WTC11 (cell line): ENCODE measurements at regions not wholly inside any gene's neighbourhood (a gene's known extent, or its start where the extent isn't known, plus 50 kb on each side); places are given as distances from the start of the nearest gene placed in this dataset.

Experiments
- ATAC-seq: fragments of 200-7000 bp; cut with Tn5 transposase; 2 replicates; pipeline ENCODE4 v1.10.0; 2021; ENCODE audit warnings: mild to moderate bottlenecking, moderate library complexity
- CTCF ChIA-PET: fragments of 300-600 bp; sonication (Branson Sonifier 250); formaldehyde crosslinking; loops from one replicate; lab custom pipeline; 2021; ENCODE audit warnings: antibody characterized with exemption; lab: Charles Lee
- POLR2A ChIA-PET: fragments of 350-600 bp; sonication (Branson Sonifier 250); formaldehyde crosslinking; loops from one replicate; lab custom pipeline; 2021; ENCODE audit warnings: antibody characterized with exemption; lab: Charles Lee
- DNase-seq: peaks from one replicate; pipeline ENCODE4 v3.0.0; 2021; ENCODE audit warnings: low spot score
- H3K27ac Mint-ChIP-seq: 2 replicates; pipeline ENCODE4 v1.8.0; 2021; ENCODE audit warnings: mixed read lengths
- H3K27me3 Mint-ChIP-seq: 2 replicates; pipeline ENCODE4 v1.8.0; 2021; ENCODE audit warnings: low read depth, mild to moderate bottlenecking, moderate library complexity, mixed read lengths
- H3K36me3 Mint-ChIP-seq: 2 replicates; pipeline ENCODE4 v1.8.0; 2021; ENCODE audit warnings: mixed read lengths
- H3K4me1 Mint-ChIP-seq: 2 replicates; pipeline ENCODE4 v1.8.0; 2022; ENCODE audit warnings: mixed read lengths
- H3K4me3 Mint-ChIP-seq: 2 replicates; pipeline ENCODE4 v1.8.0; 2021; ENCODE audit warnings: mild to moderate bottlenecking, moderate library complexity, mixed read lengths
- H3K9me3 Mint-ChIP-seq: 2 replicates; pipeline ENCODE4 v1.8.0; 2021; ENCODE audit warnings: mixed read lengths
- CBFB ChIP-seq: sonication (generic); formaldehyde crosslinking; IDR thresholded peaks from 2 replicates; pipeline ENCODE4 v1.8.1; 2022; ENCODE audit warnings: mild to moderate bottlenecking, low read depth, missing genetic modification reagents
- ETV6 ChIP-seq: sonication (generic); formaldehyde crosslinking; IDR thresholded peaks from 2 replicates; pipeline ENCODE4 v1.8.1; 2022; ENCODE audit warnings: mild to moderate bottlenecking, missing genetic modification reagents
- FOXJ3 ChIP-seq: sonication (generic); formaldehyde crosslinking; IDR thresholded peaks from 2 replicates; pipeline ENCODE4 v1.9.0; 2021; ENCODE audit warnings: missing genetic modification reagents, mild to moderate bottlenecking, borderline replicate concordance
- GABPB1 ChIP-seq: sonication (generic); formaldehyde crosslinking; IDR thresholded peaks from 2 replicates; pipeline ENCODE4 v1.8.1; 2023; ENCODE audit warnings: mild to moderate bottlenecking, missing genetic modification reagents
- GTF2I ChIP-seq: fragments of 250-450 bp; sonication (Bioruptor Pico); conservative IDR thresholded peaks from 2 replicates; pipeline ENCODE4 v1.4.0; 2021; ENCODE audit warnings: mild to moderate bottlenecking
- IRF2 ChIP-seq: sonication (generic); formaldehyde crosslinking; IDR thresholded peaks from 2 replicates; pipeline ENCODE4 v1.8.0; 2022; ENCODE audit warnings: low read depth, missing genetic modification reagents, borderline replicate concordance
- MYBL2 ChIP-seq: sonication (generic); formaldehyde crosslinking; IDR thresholded peaks from 2 replicates; pipeline ENCODE4 v1.8.1; 2023; ENCODE audit warnings: mild to moderate bottlenecking, moderate library complexity, missing genetic modification reagents
- NFYB ChIP-seq: sonication (generic); formaldehyde crosslinking; conservative IDR thresholded peaks from 2 replicates; pipeline ENCODE4 v1.8.0; 2022; ENCODE audit warnings: low read depth, missing genetic modification reagents
- SOX15 ChIP-seq: fragments of 250-450 bp; sonication (Bioruptor Pico); IDR thresholded peaks from 2 replicates; pipeline ENCODE4 v1.9.0; 2021; ENCODE audit warnings: mild to moderate bottlenecking
- SP1 ChIP-seq: sonication (generic); formaldehyde crosslinking; conservative IDR thresholded peaks from 2 replicates; pipeline ENCODE4 v1.8.1; 2022; ENCODE audit warnings: missing genetic modification reagents
- TCF7 ChIP-seq: sonication (generic); formaldehyde crosslinking; IDR thresholded peaks from 2 replicates; pipeline ENCODE4 v1.8.0; 2022; ENCODE audit warnings: mild to moderate bottlenecking, low read depth, missing genetic modification reagents, moderate library complexity
- ZBTB21 ChIP-seq: sonication (generic); formaldehyde crosslinking; IDR thresholded peaks from 2 replicates; pipeline ENCODE4 v1.8.1; 2023; ENCODE audit warnings: mild to moderate bottlenecking, missing genetic modification reagents, borderline replicate concordance
- ZNF138 ChIP-seq: sonication (generic); formaldehyde crosslinking; conservative IDR thresholded peaks from 2 replicates; pipeline ENCODE4 v1.8.1; 2022; ENCODE audit warnings: mild to moderate bottlenecking, moderate library complexity, missing genetic modification reagents
- ZNF219 ChIP-seq: sonication (generic); formaldehyde crosslinking; IDR thresholded peaks from 2 replicates; pipeline ENCODE4 v1.8.0; 2023; ENCODE audit warnings: missing genetic modification reagents, mild to moderate bottlenecking, borderline replicate concordance
- ZNF396 ChIP-seq: fragments of 250-450 bp; sonication (Bioruptor Pico); IDR thresholded peaks from 2 replicates; pipeline ENCODE4 v1.8.0; 2021; ENCODE audit warnings: mild to moderate bottlenecking, moderate library complexity, borderline replicate concordance
- ZNF416 ChIP-seq: fragments of 250-450 bp; sonication (Bioruptor Pico); IDR thresholded peaks from 2 replicates; pipeline ENCODE4 v1.9.0; 2021; ENCODE audit warnings: mild to moderate bottlenecking, inconsistent platforms
- ZNF423 ChIP-seq: fragments of 250-450 bp; sonication (Bioruptor Pico); IDR thresholded peaks from 2 replicates; pipeline ENCODE4 v2.1.2; 2022; ENCODE audit warnings: mild to moderate bottlenecking, moderate library complexity
- TF ChIP-seq, protein P1 (sequence below): sonication (generic); formaldehyde crosslinking; IDR thresholded peaks from 2 replicates; pipeline ENCODE4 v1.8.0; 2022; ENCODE audit warnings: mild to moderate bottlenecking, missing genetic modification reagents
- TF ChIP-seq, protein P2 (sequence below): sonication (generic); formaldehyde crosslinking; IDR thresholded peaks from 2 replicates; pipeline ENCODE4 v1.8.1; 2023; ENCODE audit warnings: mild to moderate bottlenecking, missing genetic modification reagents, borderline replicate concordance
- TF ChIP-seq, protein P3 (sequence below): sonication (generic); formaldehyde crosslinking; IDR thresholded peaks from 2 replicates; pipeline ENCODE4 v1.8.1; 2022; ENCODE audit warnings: missing genetic modification reagents, borderline replicate concordance
- TF ChIP-seq, protein P4 (sequence below): sonication (generic); formaldehyde crosslinking; conservative IDR thresholded peaks from 2 replicates; pipeline ENCODE4 v1.8.1; 2022; ENCODE audit warnings: mild to moderate bottlenecking, missing genetic modification reagents
- TF ChIP-seq, protein P5 (sequence below): sonication (generic); formaldehyde crosslinking; IDR thresholded peaks from 2 replicates; pipeline ENCODE4 v1.8.1; 2022; ENCODE audit warnings: mild to moderate bottlenecking, moderate library complexity, missing genetic modification reagents
- TF ChIP-seq, protein P6 (sequence below): sonication (generic); formaldehyde crosslinking; IDR thresholded peaks from 2 replicates; pipeline ENCODE4 v1.8.1; 2023; ENCODE audit warnings: mild to moderate bottlenecking, moderate library complexity, missing genetic modification reagents
- TF ChIP-seq, protein P7 (sequence below): fragments of 250-450 bp; sonication (Bioruptor Pico); IDR thresholded peaks from 2 replicates; pipeline ENCODE4 v1.9.0; 2021; ENCODE audit warnings: moderate library complexity, mild to moderate bottlenecking, inconsistent platforms, borderline replicate concordance

DNA sequence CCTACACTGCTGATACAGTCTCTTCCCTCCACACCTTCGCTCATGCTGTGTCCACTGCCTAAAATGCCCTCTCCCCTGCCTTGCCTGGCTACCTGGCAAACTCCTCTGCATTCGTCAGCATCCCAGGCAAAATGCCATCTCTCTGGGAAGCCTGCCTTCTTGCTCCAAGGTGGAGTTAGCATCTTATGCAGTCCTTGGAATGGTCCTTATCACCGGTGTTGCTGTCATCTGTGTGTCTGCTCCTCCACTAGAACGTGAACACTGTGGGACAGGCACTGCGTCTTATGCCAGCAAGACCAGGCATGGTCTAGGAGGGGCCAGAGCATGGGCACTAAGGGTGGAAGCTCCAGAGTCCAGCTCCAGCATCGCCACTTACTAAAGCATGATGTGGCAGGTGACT, 211.8 kb downstream of the MATN1 start:
- no peaks in the 10 kb centered on the region for H3K27me3 Mint-ChIP-seq
- H3K4me1 Mint-ChIP-seq: peaks cover 40% of the 10 kb centered on the region
- no peak overlapping the region for H3K4me3 Mint-ChIP-seq
- TF ChIP-seq ZNF219 (CRISPR knock-in tag) (no peak), ZNF396 (CRISPR knock-in tag) (no peak), TCF7 (CRISPR knock-in tag) (no peak), ETV6 (CRISPR knock-in tag) (no peak), CBFB (CRISPR knock-in tag) (no peak), ZNF423 (CRISPR knock-in tag) (no peak), ZNF416 (CRISPR knock-in tag) (no peak), GABPB1 (no peak), ZBTB21 (CRISPR knock-in tag) (no peak), NFYB (CRISPR knock-in tag) (no peak)
- TF ChIP-seq, protein P1, sequence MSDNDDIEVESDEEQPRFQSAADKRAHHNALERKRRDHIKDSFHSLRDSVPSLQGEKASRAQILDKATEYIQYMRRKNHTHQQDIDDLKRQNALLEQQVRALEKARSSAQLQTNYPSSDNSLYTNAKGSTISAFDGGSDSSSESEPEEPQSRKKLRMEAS (CRISPR knock-in tag): no peak
- TF ChIP-seq, protein P2, sequence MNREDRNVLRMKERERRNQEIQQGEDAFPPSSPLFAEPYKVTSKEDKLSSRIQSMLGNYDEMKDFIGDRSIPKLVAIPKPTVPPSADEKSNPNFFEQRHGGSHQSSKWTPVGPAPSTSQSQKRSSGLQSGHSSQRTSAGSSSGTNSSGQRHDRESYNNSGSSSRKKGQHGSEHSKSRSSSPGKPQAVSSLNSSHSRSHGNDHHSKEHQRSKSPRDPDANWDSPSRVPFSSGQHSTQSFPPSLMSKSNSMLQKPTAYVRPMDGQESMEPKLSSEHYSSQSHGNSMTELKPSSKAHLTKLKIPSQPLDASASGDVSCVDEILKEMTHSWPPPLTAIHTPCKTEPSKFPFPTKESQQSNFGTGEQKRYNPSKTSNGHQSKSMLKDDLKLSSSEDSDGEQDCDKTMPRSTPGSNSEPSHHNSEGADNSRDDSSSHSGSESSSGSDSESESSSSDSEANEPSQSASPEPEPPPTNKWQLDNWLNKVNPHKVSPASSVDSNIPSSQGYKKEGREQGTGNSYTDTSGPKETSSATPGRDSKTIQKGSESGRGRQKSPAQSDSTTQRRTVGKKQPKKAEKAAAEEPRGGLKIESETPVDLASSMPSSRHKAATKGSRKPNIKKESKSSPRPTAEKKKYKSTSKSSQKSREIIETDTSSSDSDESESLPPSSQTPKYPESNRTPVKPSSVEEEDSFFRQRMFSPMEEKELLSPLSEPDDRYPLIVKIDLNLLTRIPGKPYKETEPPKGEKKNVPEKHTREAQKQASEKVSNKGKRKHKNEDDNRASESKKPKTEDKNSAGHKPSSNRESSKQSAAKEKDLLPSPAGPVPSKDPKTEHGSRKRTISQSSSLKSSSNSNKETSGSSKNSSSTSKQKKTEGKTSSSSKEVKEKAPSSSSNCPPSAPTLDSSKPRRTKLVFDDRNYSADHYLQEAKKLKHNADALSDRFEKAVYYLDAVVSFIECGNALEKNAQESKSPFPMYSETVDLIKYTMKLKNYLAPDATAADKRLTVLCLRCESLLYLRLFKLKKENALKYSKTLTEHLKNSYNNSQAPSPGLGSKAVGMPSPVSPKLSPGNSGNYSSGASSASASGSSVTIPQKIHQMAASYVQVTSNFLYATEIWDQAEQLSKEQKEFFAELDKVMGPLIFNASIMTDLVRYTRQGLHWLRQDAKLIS (CRISPR knock-in tag): no peak
- TF ChIP-seq, protein P3, sequence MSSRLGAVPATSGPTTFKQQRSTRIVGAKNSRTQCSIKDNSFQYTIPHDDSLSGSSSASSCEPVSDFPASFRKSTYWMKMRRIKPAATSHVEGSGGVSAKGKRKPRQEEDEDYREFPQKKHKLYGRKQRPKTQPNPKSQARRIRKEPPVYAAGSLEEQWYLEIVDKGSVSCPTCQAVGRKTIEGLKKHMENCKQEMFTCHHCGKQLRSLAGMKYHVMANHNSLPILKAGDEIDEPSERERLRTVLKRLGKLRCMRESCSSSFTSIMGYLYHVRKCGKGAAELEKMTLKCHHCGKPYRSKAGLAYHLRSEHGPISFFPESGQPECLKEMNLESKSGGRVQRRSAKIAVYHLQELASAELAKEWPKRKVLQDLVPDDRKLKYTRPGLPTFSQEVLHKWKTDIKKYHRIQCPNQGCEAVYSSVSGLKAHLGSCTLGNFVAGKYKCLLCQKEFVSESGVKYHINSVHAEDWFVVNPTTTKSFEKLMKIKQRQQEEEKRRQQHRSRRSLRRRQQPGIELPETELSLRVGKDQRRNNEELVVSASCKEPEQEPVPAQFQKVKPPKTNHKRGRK (CRISPR knock-in tag): no peak
- TF ChIP-seq, protein P4, sequence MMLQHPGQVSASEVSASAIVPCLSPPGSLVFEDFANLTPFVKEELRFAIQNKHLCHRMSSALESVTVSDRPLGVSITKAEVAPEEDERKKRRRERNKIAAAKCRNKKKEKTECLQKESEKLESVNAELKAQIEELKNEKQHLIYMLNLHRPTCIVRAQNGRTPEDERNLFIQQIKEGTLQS (CRISPR knock-in tag): no peak
- TF ChIP-seq, protein P5, sequence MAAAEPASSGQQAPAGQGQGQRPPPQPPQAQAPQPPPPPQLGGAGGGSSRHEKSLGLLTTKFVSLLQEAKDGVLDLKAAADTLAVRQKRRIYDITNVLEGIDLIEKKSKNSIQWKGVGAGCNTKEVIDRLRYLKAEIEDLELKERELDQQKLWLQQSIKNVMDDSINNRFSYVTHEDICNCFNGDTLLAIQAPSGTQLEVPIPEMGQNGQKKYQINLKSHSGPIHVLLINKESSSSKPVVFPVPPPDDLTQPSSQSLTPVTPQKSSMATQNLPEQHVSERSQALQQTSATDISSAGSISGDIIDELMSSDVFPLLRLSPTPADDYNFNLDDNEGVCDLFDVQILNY (CRISPR knock-in tag): no peak
- H3K27ac Mint-ChIP-seq: no peak overlapping the region
- H3K36me3 Mint-ChIP-seq: no peaks in the 10 kb centered on the region
- DNase-seq (no peak), ATAC-seq (no peak)
- POLR2A ChIA-PET: no interaction called here
- H3K9me3 Mint-ChIP-seq: no peaks in the 10 kb centered on the region; the same call in 1 of the 2 replicates
- CTCF ChIA-PET: interaction anchor here (1.1 kb wide), 1 partner anchor 174 kb away, joined by 3 read pairs; no protein-coding TSS in a partner anchor

DNA sequence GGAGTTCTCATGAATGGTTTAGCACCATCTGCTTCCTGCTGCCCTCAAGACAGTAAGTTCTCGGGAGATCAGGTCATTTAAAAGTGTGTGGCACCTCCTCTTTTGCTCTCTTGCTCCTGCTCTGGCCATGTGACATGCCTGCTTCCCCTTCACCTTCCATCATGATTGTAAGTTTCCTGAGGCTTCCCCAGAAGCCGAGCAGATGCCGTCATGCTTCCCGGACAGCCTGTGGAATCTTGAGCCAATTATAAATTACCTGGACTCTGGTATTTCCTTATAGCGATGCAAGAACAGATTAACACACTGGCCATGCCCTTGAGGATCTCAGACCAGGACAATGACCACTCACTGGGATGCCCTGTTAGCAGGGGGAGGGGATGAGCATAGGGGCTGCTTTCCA, 212.3 kb downstream of the MATN1 start:
- ChIA-PET CTCF (no interaction called here), POLR2A (no interaction called here)
- Mint-ChIP-seq H3K9me3 (no peaks in the 10 kb centered on the region; the same call in 1 of the 2 replicates), H3K4me3 (no peak overlapping the region), H3K27me3 (no peaks in the 10 kb centered on the region), H3K27ac (no peak overlapping the region), H3K4me1 (peaks cover 43% of the 10 kb centered on the region), H3K36me3 (no peaks in the 10 kb centered on the region)
- ATAC-seq: no peak
- DNase-seq: no peak
- TF ChIP-seq FOXJ3 (CRISPR knock-in tag): no peak

DNA sequence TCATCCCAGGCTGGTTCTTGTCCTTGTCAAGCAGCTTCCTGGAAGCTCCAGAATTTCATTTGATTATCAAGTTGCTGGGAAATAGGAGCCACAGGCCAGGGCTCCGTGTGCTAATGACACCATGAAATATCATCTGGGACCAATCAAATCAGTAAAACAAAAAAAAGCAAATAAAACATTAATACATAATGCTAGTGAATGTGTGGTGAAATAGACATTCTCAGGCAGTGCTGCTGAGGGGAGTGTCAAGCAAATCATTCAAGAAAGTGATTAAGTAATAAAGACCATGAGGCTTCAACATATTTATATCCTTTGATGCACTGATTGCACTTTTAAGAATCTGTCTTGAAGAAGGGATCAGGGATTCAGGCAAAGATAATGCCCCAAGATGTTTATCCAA, 213.7 kb downstream of the MATN1 start:
- no peaks in the 10 kb centered on the region; the same call in 1 of the 2 replicates for H3K9me3 Mint-ChIP-seq
- no peaks in the 10 kb centered on the region for H3K27me3 Mint-ChIP-seq
- no peak overlapping the region for H3K4me3 Mint-ChIP-seq
- peaks cover 33% of the 10 kb centered on the region for H3K4me1 Mint-ChIP-seq
- no peaks in the 10 kb centered on the region for H3K36me3 Mint-ChIP-seq
- ChIA-PET CTCF (interaction anchor here (1.4 kb wide), 1 partner anchor 24 kb away, joined by 4 read pairs; no protein-coding TSS in a partner anchor), POLR2A (no interaction called here)
- no peak for TF ChIP-seq ZNF138 (CRISPR knock-in tag)
- TF ChIP-seq, protein P6, sequence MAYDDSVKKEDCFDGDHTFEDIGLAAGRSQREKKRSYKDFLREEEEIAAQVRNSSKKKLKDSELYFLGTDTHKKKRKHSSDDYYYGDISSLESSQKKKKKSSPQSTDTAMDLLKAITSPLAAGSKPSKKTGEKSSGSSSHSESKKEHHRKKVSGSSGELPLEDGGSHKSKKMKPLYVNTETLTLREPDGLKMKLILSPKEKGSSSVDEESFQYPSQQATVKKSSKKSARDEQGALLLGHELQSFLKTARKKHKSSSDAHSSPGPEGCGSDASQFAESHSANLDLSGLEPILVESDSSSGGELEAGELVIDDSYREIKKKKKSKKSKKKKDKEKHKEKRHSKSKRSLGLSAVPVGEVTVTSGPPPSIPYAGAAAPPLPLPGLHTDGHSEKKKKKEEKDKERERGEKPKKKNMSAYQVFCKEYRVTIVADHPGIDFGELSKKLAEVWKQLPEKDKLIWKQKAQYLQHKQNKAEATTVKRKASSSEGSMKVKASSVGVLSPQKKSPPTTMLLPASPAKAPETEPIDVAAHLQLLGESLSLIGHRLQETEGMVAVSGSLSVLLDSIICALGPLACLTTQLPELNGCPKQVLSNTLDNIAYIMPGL: no peak
- peak; percentile 99 for TF ChIP-seq GTF2I (CRISPR knock-in tag)
- no peak for TF ChIP-seq IRF2 (CRISPR knock-in tag)
- TF ChIP-seq SP1: no peak
- TF ChIP-seq SOX15 (CRISPR knock-in tag): no peak
- TF ChIP-seq, protein P7, sequence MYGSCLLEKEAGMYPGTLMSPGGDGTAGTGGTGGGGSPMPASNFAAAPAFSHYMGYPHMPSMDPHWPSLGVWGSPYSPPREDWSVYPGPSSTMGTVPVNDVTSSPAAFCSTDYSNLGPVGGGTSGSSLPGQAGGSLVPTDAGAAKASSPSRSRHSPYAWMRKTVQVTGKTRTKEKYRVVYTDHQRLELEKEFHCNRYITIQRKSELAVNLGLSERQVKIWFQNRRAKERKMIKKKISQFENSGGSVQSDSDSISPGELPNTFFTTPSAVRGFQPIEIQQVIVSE (CRISPR knock-in tag): no peak
- no peak for TF ChIP-seq MYBL2 (CRISPR knock-in tag)
- H3K27ac Mint-ChIP-seq: no peak overlapping the region
- ATAC-seq (no peak), DNase-seq (no peak)
